ENCODE measurements at regions not wholly inside any gene's neighbourhood (a gene's known extent, or its start where the extent isn't known, plus 50 kb on each side); places are given as distances from the start of the nearest gene placed in this dataset.

DNA sequence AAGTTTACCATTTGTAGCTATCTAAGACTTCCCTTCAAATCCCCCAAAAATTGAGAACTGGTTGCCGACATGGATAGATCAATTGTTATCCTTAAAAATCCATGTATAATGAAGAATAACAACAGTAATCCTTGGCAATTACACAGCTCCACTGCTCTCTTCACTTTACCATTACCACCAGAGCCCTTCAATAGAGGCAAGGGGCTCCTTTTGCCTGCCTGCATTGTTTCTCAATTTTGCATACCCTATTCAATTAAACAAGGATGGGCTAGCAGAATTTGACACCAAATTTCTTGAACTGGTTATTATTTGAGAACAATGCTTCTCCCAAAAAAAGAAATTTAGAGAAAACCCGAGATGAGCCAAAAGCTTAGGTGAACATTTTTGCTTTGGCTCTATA lies 387.8 kb upstream of the PKN2 start:
- H3K4me1 ChIP-seq (ENCODE audit: insufficient read depth, low read length): no peaks in the 10 kb centered on the region
- H3K4me3 ChIP-seq (ENCODE audit: low read depth in 1 of 2, low read length in 2 of 2): no peak overlapping the region
- no peaks in the 10 kb centered on the region for H3K27me3 ChIP-seq (ENCODE audit: control insufficient read depth in 1 of 2, insufficient read depth in 2 of 2, low read length in 2 of 2)
- H3K36me3 ChIP-seq (ENCODE audit: insufficient read depth, low read length): no peaks in the 10 kb centered on the region
- H3K9me3 ChIP-seq (ENCODE audit: low read length): no peaks in the 10 kb centered on the region
- H3K9ac ChIP-seq (ENCODE audit: low read length): no peak overlapping the region
- no peak overlapping the region for H3K27ac ChIP-seq (ENCODE audit: low read depth, low read length)

DNA sequence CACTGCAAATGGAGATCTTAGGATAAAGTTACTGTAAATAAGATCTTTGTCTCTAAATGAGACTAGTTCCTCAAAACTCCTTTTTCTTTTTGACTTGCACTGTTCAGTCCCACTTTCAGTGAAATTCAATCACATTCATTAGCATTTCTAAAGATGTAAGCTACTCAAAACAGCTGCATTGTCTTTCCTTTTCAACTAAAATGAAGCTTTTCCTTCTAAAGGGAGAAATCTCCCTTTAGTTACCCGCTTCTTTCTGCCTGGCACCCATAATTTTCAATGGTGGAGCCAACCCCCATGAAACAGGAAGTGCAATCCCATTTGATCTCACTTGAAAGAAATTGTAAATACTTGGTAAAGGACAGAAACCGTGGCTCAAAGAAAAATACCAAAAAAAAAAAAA lies 387.4 kb upstream of the PKN2 start:
- Histone ChIP-seq H3K9me3 (ENCODE audit: low read length) (no peaks in the 10 kb centered on the region), H3K27ac (ENCODE audit: low read depth, low read length) (no peak overlapping the region), H3K9ac (ENCODE audit: low read length) (no peak overlapping the region), H3K27me3 (ENCODE audit: control insufficient read depth in 1 of 2, insufficient read depth in 2 of 2, low read length in 2 of 2) (no peaks in the 10 kb centered on the region), H3K36me3 (ENCODE audit: insufficient read depth, low read length) (no peaks in the 10 kb centered on the region), H3K4me3 (ENCODE audit: low read depth in 1 of 2, low read length in 2 of 2) (no peak overlapping the region), H3K4me1 (ENCODE audit: insufficient read depth, low read length) (no peaks in the 10 kb centered on the region)

DNA sequence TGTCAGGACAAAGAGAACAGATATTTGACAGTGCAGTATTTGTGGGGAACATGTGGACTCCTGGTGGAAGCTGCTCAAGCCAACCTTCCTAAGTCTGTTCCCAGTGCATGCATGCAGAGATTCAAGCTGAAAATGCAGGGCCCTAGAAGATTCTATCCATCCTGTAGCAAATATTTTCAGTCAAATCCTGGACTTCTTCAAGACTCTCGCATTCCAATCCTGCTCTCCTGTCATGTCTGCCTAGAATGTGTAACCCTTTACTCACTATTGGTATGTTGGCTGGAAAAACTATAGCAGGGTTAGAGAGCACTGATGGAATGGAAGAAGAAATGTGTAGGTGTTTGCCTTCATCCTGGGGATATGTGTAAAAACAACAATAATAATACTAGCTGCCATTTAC lies 385.6 kb upstream of the PKN2 start:
- no peaks in the 10 kb centered on the region for H3K9me3 ChIP-seq (ENCODE audit: low read length)
- H3K36me3 ChIP-seq (ENCODE audit: insufficient read depth, low read length): no peaks in the 10 kb centered on the region
- H3K27me3 ChIP-seq (ENCODE audit: control insufficient read depth in 1 of 2, insufficient read depth in 2 of 2, low read length in 2 of 2): no peaks in the 10 kb centered on the region
- no peak overlapping the region for H3K4me3 ChIP-seq (ENCODE audit: low read depth in 1 of 2, low read length in 2 of 2)
- no peaks in the 10 kb centered on the region for H3K4me1 ChIP-seq (ENCODE audit: insufficient read depth, low read length)
- no peak overlapping the region for H3K9ac ChIP-seq (ENCODE audit: low read length)
- H3K27ac ChIP-seq (ENCODE audit: low read depth, low read length): no peak overlapping the region

DNA sequence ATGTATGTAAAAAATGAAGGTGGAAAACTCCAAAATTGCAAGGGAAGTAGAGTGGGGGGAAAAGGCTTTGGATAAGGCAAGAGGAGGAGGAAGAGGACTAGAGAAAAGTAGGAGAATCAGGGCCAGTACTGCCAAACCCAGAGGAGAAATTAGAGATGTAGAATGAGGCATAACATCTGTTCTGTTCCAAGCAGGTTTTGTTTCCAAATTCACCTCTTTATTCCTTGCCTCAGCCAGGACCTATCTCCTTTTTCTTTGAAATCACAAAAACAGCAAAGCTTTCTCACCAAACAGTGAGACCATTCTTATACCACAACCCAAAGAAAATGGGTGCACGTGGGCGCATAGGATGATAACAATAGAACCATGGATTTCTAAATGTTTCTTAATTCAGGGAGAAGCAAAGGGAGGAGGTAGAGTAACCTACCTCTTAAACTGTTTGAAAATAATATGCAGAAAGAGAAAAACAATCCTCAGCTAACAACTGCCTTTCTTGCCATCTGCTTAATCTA lies 383.3 kb upstream of the PKN2 start:
- H3K27ac ChIP-seq (ENCODE audit: low read depth, low read length): no peak overlapping the region
- no peaks in the 10 kb centered on the region for H3K36me3 ChIP-seq (ENCODE audit: insufficient read depth, low read length)
- no peak overlapping the region for H3K4me3 ChIP-seq (ENCODE audit: low read depth in 1 of 2, low read length in 2 of 2)
- H3K4me1 ChIP-seq (ENCODE audit: insufficient read depth, low read length): no peaks in the 10 kb centered on the region
- no peaks in the 10 kb centered on the region for H3K9me3 ChIP-seq (ENCODE audit: low read length)
- H3K27me3 ChIP-seq (ENCODE audit: control insufficient read depth in 1 of 2, insufficient read depth in 2 of 2, low read length in 2 of 2): no peaks in the 10 kb centered on the region
- H3K9ac ChIP-seq (ENCODE audit: low read length): no peak overlapping the region

DNA sequence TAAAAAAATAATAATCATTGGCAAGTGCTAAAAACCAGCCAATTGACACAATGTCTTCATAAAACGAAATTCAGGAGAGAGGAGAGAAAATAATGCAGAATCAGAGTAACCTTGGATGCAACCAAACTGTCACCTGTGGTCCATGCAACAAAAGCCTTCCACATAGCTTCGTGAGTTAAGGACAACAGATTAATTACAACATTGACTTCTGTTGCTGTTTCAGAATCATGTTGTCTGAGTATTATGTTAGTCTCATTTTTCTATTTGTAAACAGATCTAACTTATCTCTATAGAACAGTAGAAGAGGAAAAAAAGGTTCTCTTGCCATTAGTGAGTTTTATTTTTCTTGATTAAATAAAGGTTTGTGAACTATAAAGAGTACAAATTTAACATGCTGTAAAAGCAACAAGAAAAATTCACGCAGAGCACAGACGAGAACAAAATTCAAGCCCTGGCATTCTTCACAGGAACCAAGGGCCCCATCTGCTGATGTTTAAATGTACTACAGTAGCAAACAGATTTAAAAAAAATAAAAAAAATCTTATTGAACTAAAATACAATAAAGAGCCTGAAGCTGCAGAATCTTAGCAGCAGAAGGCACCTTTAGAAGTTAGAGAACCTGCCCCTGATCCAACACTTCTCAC lies 381.1 kb upstream of the PKN2 start:
- Histone ChIP-seq H3K4me3 (ENCODE audit: low read depth in 1 of 2, low read length in 2 of 2) (no peak overlapping the region), H3K9ac (ENCODE audit: low read length) (no peak overlapping the region), H3K27ac (ENCODE audit: low read depth, low read length) (no peak overlapping the region), H3K4me1 (ENCODE audit: insufficient read depth, low read length) (no peaks in the 10 kb centered on the region), H3K9me3 (ENCODE audit: low read length) (no peaks in the 10 kb centered on the region), H3K27me3 (ENCODE audit: control insufficient read depth in 1 of 2, insufficient read depth in 2 of 2, low read length in 2 of 2) (no peaks in the 10 kb centered on the region), H3K36me3 (ENCODE audit: insufficient read depth, low read length) (no peaks in the 10 kb centered on the region)

DNA sequence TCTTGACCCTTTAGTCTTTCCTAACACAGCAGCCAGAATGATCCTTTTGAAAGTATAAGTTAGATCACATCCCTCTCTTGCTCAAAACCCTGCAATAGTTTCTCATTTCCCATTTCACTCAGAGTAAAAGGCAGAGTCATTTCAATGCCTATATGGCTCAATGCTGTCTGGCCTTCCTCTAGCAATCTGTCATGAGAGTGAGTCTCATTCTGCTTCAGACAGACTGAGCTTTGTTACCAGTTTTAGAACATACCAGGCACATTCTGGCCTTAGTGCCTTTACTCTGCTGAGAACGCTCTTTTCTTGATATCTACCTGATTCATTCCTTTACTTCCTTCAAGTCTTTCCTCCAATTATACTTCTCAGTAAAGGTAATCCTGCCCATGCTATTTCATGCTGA lies 372.8 kb upstream of the PKN2 start:
- Histone ChIP-seq H3K27me3 (ENCODE audit: control insufficient read depth in 1 of 2, insufficient read depth in 2 of 2, low read length in 2 of 2) (no peaks in the 10 kb centered on the region), H3K9me3 (ENCODE audit: low read length) (no peaks in the 10 kb centered on the region), H3K4me3 (ENCODE audit: low read depth in 1 of 2, low read length in 2 of 2) (no peak overlapping the region), H3K9ac (ENCODE audit: low read length) (no peak overlapping the region), H3K4me1 (ENCODE audit: insufficient read depth, low read length) (no peaks in the 10 kb centered on the region), H3K36me3 (ENCODE audit: insufficient read depth, low read length) (no peaks in the 10 kb centered on the region), H3K27ac (ENCODE audit: low read depth, low read length) (no peak overlapping the region)

DNA sequence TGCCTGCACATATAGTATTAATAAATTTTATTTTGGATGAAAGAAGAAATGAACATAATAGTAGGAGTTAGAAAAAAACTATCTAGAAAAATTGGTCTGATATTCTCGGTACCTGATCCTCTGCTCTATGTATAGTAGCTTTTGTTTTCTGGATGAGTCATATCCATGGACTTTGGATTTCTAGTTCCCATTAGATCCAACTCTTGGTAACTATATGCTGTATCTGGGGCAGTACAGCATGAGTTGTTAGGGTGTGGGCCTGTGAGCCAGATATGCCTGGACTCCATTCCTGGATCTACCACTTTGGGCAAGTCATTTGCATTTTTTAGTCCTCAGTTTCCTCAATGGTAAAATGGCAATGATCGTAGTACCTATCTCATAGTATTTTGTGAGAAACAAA lies 372.2 kb upstream of the PKN2 start:
- Histone ChIP-seq H3K27ac (ENCODE audit: low read depth, low read length) (no peak overlapping the region), H3K9me3 (ENCODE audit: low read length) (no peaks in the 10 kb centered on the region), H3K4me1 (ENCODE audit: insufficient read depth, low read length) (no peaks in the 10 kb centered on the region), H3K36me3 (ENCODE audit: insufficient read depth, low read length) (no peaks in the 10 kb centered on the region), H3K9ac (ENCODE audit: low read length) (no peak overlapping the region), H3K4me3 (ENCODE audit: low read depth in 1 of 2, low read length in 2 of 2) (no peak overlapping the region), H3K27me3 (ENCODE audit: control insufficient read depth in 1 of 2, insufficient read depth in 2 of 2, low read length in 2 of 2) (no peaks in the 10 kb centered on the region)

DNA sequence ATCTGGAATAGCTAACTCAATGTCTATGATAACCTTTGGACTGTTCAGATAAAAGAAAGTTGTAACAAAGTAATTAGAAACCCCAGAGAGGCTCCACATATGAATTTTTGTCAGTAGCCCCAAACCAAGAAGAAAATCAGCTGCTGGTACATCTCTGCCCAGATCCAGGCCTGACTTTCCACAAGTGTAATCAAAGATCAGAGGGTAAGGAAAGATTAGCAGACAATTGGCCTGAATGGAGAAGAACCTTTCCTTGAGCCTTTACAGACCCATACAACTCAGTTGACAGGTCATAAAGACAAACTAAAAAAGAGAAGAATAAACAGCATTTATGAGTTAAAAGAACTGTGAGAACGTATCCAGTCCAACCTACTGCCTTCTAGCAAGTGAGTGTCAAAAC lies 366.7 kb upstream of the PKN2 start:
- no peak overlapping the region for H3K27ac ChIP-seq (ENCODE audit: low read depth, low read length)
- no peaks in the 10 kb centered on the region for H3K9me3 ChIP-seq (ENCODE audit: low read length)

DNA sequence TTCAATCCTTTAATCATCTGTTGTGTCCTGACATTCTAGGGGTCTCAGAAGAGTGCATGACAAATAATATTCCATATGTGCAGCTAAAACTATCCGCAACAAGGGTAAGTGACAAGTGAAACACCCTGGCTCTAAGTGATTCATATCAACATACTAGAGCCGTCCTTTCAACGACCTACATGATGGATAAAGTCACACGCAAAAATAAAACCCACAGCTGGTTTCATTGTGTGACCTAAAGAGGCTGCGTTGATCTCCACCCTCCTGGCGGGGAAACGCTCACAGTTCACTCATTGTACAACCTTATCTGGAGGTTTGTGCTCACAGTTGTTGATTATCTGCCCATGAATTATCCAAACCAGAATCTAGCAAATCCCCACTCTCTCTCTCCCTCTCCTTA lies 365.3 kb upstream of the PKN2 start:
- no peaks in the 10 kb centered on the region for H3K27me3 ChIP-seq (ENCODE audit: control insufficient read depth in 1 of 2, insufficient read depth in 2 of 2, low read length in 2 of 2)
- no peak overlapping the region for H3K4me3 ChIP-seq (ENCODE audit: low read depth in 1 of 2, low read length in 2 of 2)
- H3K27ac ChIP-seq (ENCODE audit: low read depth, low read length): no peak overlapping the region
- H3K9me3 ChIP-seq (ENCODE audit: low read length): no peaks in the 10 kb centered on the region
- no peaks in the 10 kb centered on the region for H3K36me3 ChIP-seq (ENCODE audit: insufficient read depth, low read length)
- no peak overlapping the region for H3K9ac ChIP-seq (ENCODE audit: low read length)
- no peaks in the 10 kb centered on the region for H3K4me1 ChIP-seq (ENCODE audit: insufficient read depth, low read length)

More for the DNA sequence above, 366.7 kb upstream of the PKN2 start:
- no peaks in the 10 kb centered on the region for H3K27me3 ChIP-seq (ENCODE audit: control insufficient read depth in 1 of 2, insufficient read depth in 2 of 2, low read length in 2 of 2)
- H3K9ac ChIP-seq (ENCODE audit: low read length): no peak overlapping the region
- no peaks in the 10 kb centered on the region for H3K36me3 ChIP-seq (ENCODE audit: insufficient read depth, low read length)
- no peaks in the 10 kb centered on the region for H3K4me1 ChIP-seq (ENCODE audit: insufficient read depth, low read length)
- no peak overlapping the region for H3K4me3 ChIP-seq (ENCODE audit: low read depth in 1 of 2, low read length in 2 of 2)

DNA sequence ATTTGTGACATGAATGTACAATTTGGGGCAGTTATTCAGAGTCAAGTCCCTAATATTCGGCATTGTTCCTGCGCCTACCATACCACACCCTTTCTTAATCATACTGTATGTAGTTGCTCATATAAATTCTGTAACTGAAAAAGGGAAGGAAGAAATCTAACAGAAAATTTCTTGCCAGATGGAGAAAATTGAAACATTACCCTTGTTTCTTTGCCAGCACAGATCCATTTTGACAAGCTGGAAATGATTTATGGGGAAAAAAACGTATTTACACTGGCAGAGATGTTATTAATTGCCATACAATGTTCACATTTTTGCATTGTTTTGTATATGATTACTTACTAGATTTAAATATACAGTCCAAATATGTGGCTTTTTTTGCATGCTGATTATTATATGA lies 363.8 kb upstream of the PKN2 start:
- Histone ChIP-seq H3K27ac (ENCODE audit: low read depth, low read length) (no peak overlapping the region), H3K36me3 (ENCODE audit: insufficient read depth, low read length) (no peaks in the 10 kb centered on the region), H3K4me3 (ENCODE audit: low read depth in 1 of 2, low read length in 2 of 2) (no peak overlapping the region), H3K9me3 (ENCODE audit: low read length) (no peaks in the 10 kb centered on the region), H3K27me3 (ENCODE audit: control insufficient read depth in 1 of 2, insufficient read depth in 2 of 2, low read length in 2 of 2) (no peaks in the 10 kb centered on the region), H3K9ac (ENCODE audit: low read length) (no peak overlapping the region), H3K4me1 (ENCODE audit: insufficient read depth, low read length) (peaks cover 4% of the 10 kb centered on the region)

DNA sequence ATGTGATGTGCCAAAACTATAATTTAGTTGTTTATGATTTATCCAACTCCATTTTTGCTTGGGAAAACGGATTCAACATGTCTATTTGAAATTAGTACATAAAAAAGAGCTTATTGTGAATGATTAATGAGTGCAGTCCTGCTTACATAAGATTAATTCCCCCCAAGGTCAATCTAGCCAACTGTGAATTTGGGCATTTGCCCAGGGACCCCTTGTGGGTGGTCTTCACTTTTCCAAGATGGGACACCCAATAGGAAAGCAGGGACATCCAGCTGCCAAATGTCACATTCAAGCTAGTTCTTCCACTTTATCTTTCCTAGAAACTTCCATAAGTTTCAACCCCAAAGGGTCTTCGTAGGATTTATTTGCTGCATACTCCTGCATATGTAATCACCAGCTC lies 362.4 kb upstream of the PKN2 start:
- Histone ChIP-seq H3K27me3 (ENCODE audit: control insufficient read depth in 1 of 2, insufficient read depth in 2 of 2, low read length in 2 of 2) (no peaks in the 10 kb centered on the region), H3K4me1 (ENCODE audit: insufficient read depth, low read length) (peaks cover 4% of the 10 kb centered on the region), H3K36me3 (ENCODE audit: insufficient read depth, low read length) (no peaks in the 10 kb centered on the region), H3K9me3 (ENCODE audit: low read length) (no peaks in the 10 kb centered on the region), H3K9ac (ENCODE audit: low read length) (no peak overlapping the region), H3K4me3 (ENCODE audit: low read depth in 1 of 2, low read length in 2 of 2) (no peak overlapping the region), H3K27ac (ENCODE audit: low read depth, low read length) (no peak overlapping the region)

DNA sequence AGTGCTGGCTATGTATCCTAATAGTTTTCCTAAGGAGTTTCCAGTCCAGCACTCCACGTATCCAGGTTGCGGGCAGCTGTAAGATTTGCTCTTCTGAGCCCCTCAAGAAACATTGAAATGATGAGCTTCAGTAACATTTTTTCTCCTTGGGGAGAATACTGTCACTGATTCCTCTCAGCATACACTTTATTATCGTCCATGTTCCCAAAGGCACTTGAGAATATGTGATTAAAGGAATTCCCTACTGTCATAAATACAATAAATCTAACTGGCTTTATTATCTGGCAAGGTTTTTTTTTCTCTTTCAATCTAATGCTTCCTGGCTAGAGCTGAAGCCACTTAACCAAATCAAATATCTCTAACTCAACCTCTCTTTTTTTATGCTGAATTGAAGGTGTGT lies 359.2 kb upstream of the PKN2 start:
- Histone ChIP-seq H3K36me3 (ENCODE audit: insufficient read depth, low read length) (no peaks in the 10 kb centered on the region), H3K27me3 (ENCODE audit: control insufficient read depth in 1 of 2, insufficient read depth in 2 of 2, low read length in 2 of 2) (no peaks in the 10 kb centered on the region), H3K4me1 (ENCODE audit: insufficient read depth, low read length) (peaks cover 4% of the 10 kb centered on the region), H3K9me3 (ENCODE audit: low read length) (no peaks in the 10 kb centered on the region), H3K27ac (ENCODE audit: low read depth, low read length) (no peak overlapping the region), H3K9ac (ENCODE audit: low read length) (no peak overlapping the region), H3K4me3 (ENCODE audit: low read depth in 1 of 2, low read length in 2 of 2) (no peak overlapping the region)

Data from muscle layer of colon (tissue), 2 donors.